ENCODE measurements at regions not wholly inside any gene's neighbourhood (a gene's known extent, or its start where the extent isn't known, plus 50 kb on each side); places are given as distances from the start of the nearest gene placed in this dataset.

DNA sequence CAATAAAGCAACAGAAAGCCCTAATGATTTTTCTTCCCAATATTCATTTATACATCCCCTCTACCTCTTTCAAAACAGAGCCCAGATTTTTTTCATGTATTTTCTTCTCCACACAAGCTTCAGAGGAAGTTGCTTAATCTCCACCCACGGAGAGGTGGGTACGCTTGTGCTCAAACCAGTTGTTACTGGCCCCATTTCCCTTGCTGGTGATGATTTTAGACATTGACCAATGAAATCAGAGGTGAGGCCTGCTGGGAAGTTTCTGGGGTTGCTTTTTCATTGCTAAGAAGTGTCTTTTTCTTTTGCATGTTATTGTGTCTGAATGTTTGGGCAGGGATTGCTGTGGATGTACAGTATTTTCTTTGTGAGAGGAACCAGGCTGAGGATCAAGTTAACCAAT is 448.1 kb upstream of the B3GALT2 start (continued):
- TF ChIP-seq CHAMP1 (IDR thresholded peaks at IDR 0.05) (no peak), NR4A1 (CRISPR knock-in tag; IDR thresholded peaks at IDR 0.05) (no peak), NR4A1 (tag; IDR thresholded peaks at IDR 0.05) (no peak), ZSCAN32 (CRISPR knock-in tag; IDR thresholded peaks at IDR 0.05) (no peak), ZBED1 (IDR thresholded peaks at IDR 0.05) (no peak), SMARCC2 (IDR thresholded peaks at IDR 0.05; ENCODE audit: low read depth) (no peak), PHF8 (IDR thresholded peaks at IDR 0.05; ENCODE audit: borderline replicate concordance, low read length) (no peak), TRIM28 (IDR thresholded peaks at IDR 0.05) (no peak), TFAP4 (CRISPR knock-in tag; IDR thresholded peaks at IDR 0.05; ENCODE audit: borderline replicate concordance) (no peak), ZNF124 (CRISPR knock-in tag; IDR thresholded peaks at IDR 0.05) (no peak), PHTF2 (CRISPR knock-in tag; IDR thresholded peaks at IDR 0.05) (no peak), ZNF551 (CRISPR knock-in tag; IDR thresholded peaks at IDR 0.05) (no peak)

Measured in K562 (cell line).